WTC11 (cell line): ENCODE measurements at regions not wholly inside any gene's neighbourhood (a gene's known extent, or its start where the extent isn't known, plus 50 kb on each side); places are given as distances from the start of the nearest gene placed in this dataset.

ENCODE experiments used
- ATAC-seq: fragments of 200-7000 bp; cut with Tn5 transposase; 2 replicates; pipeline ENCODE4 v1.10.0; 2021; ENCODE audit warnings: mild to moderate bottlenecking, moderate library complexity
- CTCF ChIA-PET: fragments of 300-600 bp; sonication (Branson Sonifier 250); formaldehyde crosslinking; loops from one replicate; lab custom pipeline; 2021; ENCODE audit warnings: antibody characterized with exemption; lab: Charles Lee
- POLR2A ChIA-PET: fragments of 350-600 bp; sonication (Branson Sonifier 250); formaldehyde crosslinking; loops from one replicate; lab custom pipeline; 2021; ENCODE audit warnings: antibody characterized with exemption; lab: Charles Lee
- DNase-seq: peaks from one replicate; pipeline ENCODE4 v3.0.0; 2021; ENCODE audit warnings: low spot score
- H3K27ac Mint-ChIP-seq: 2 replicates; pipeline ENCODE4 v1.8.0; 2021; ENCODE audit warnings: mixed read lengths
- H3K27me3 Mint-ChIP-seq: 2 replicates; pipeline ENCODE4 v1.8.0; 2021; ENCODE audit warnings: low read depth, mild to moderate bottlenecking, moderate library complexity, mixed read lengths
- H3K36me3 Mint-ChIP-seq: 2 replicates; pipeline ENCODE4 v1.8.0; 2021; ENCODE audit warnings: mixed read lengths
- H3K4me1 Mint-ChIP-seq: 2 replicates; pipeline ENCODE4 v1.8.0; 2022; ENCODE audit warnings: mixed read lengths
- H3K4me3 Mint-ChIP-seq: 2 replicates; pipeline ENCODE4 v1.8.0; 2021; ENCODE audit warnings: mild to moderate bottlenecking, moderate library complexity, mixed read lengths
- H3K9me3 Mint-ChIP-seq: 2 replicates; pipeline ENCODE4 v1.8.0; 2021; ENCODE audit warnings: mixed read lengths
- ARID4B ChIP-seq: sonication (generic); formaldehyde crosslinking; IDR thresholded peaks from 2 replicates; pipeline ENCODE4 v1.8.0; 2023; ENCODE audit warnings: missing genetic modification reagents, mild to moderate bottlenecking, borderline replicate concordance
- CBFB ChIP-seq: sonication (generic); formaldehyde crosslinking; IDR thresholded peaks from 2 replicates; pipeline ENCODE4 v1.8.1; 2022; ENCODE audit warnings: mild to moderate bottlenecking, low read depth, missing genetic modification reagents
- CREB1 ChIP-seq: sonication (generic); formaldehyde crosslinking; IDR thresholded peaks from 2 replicates; pipeline ENCODE4 v1.8.0; 2023; ENCODE audit warnings: mild to moderate bottlenecking, missing genetic modification reagents
- FOXJ3 ChIP-seq: sonication (generic); formaldehyde crosslinking; IDR thresholded peaks from 2 replicates; pipeline ENCODE4 v1.9.0; 2021; ENCODE audit warnings: missing genetic modification reagents, mild to moderate bottlenecking, borderline replicate concordance
- FOXP4 ChIP-seq: sonication (generic); formaldehyde crosslinking; IDR thresholded peaks from 2 replicates; pipeline ENCODE4 v1.8.0; 2022; ENCODE audit warnings: mild to moderate bottlenecking, missing genetic modification reagents
- GTF2I ChIP-seq: fragments of 250-450 bp; sonication (Bioruptor Pico); conservative IDR thresholded peaks from 2 replicates; pipeline ENCODE4 v1.4.0; 2021; ENCODE audit warnings: mild to moderate bottlenecking
- IRF2 ChIP-seq: sonication (generic); formaldehyde crosslinking; IDR thresholded peaks from 2 replicates; pipeline ENCODE4 v1.8.0; 2022; ENCODE audit warnings: low read depth, missing genetic modification reagents, borderline replicate concordance
- KAT7 ChIP-seq: sonication (generic); formaldehyde crosslinking; IDR thresholded peaks from 2 replicates; pipeline ENCODE4 v1.8.1; 2023; ENCODE audit warnings: missing genetic modification reagents, mild to moderate bottlenecking, borderline replicate concordance
- NFYB ChIP-seq: sonication (generic); formaldehyde crosslinking; conservative IDR thresholded peaks from 2 replicates; pipeline ENCODE4 v1.8.0; 2022; ENCODE audit warnings: low read depth, missing genetic modification reagents
- NR3C1 ChIP-seq: sonication (generic); formaldehyde crosslinking; conservative IDR thresholded peaks from 2 replicates; pipeline ENCODE4 v1.8.1; 2023; ENCODE audit warnings: low read depth, mild to moderate bottlenecking, missing genetic modification reagents
- RORB ChIP-seq: fragments of 250-450 bp; sonication (Bioruptor Pico); IDR thresholded peaks from 2 replicates; pipeline ENCODE4 v1.9.0; 2021; ENCODE audit warnings: mild to moderate bottlenecking
- TCF7 ChIP-seq: sonication (generic); formaldehyde crosslinking; IDR thresholded peaks from 2 replicates; pipeline ENCODE4 v1.8.0; 2022; ENCODE audit warnings: mild to moderate bottlenecking, low read depth, missing genetic modification reagents, moderate library complexity
- TEAD1 ChIP-seq: sonication (generic); formaldehyde crosslinking; IDR thresholded peaks from 2 replicates; pipeline ENCODE4 v1.8.0; 2022; ENCODE audit warnings: mild to moderate bottlenecking, missing genetic modification reagents
- ZBTB43 ChIP-seq: sonication (generic); formaldehyde crosslinking; IDR thresholded peaks from 2 replicates; pipeline ENCODE4 v1.8.1; 2023; ENCODE audit warnings: mild to moderate bottlenecking, missing genetic modification reagents
- ZMAT4 ChIP-seq: fragments of 250-450 bp; sonication (Bioruptor Pico); IDR thresholded peaks from 2 replicates; pipeline ENCODE4 v1.9.0; 2021; ENCODE audit warnings: mild to moderate bottlenecking
- ZNF138 ChIP-seq: sonication (generic); formaldehyde crosslinking; conservative IDR thresholded peaks from 2 replicates; pipeline ENCODE4 v1.8.1; 2022; ENCODE audit warnings: mild to moderate bottlenecking, moderate library complexity, missing genetic modification reagents
- ZNF317 ChIP-seq: sonication (generic); formaldehyde crosslinking; IDR thresholded peaks from 2 replicates; pipeline ENCODE4 v1.8.1; 2023; ENCODE audit warnings: low read depth, mild to moderate bottlenecking, moderate library complexity, missing genetic modification reagents, borderline replicate concordance
- ZNF416 ChIP-seq: fragments of 250-450 bp; sonication (Bioruptor Pico); IDR thresholded peaks from 2 replicates; pipeline ENCODE4 v1.9.0; 2021; ENCODE audit warnings: mild to moderate bottlenecking, inconsistent platforms
- ZNF423 ChIP-seq: fragments of 250-450 bp; sonication (Bioruptor Pico); IDR thresholded peaks from 2 replicates; pipeline ENCODE4 v2.1.2; 2022; ENCODE audit warnings: mild to moderate bottlenecking, moderate library complexity
- ZNF671 ChIP-seq: fragments of 250-450 bp; sonication (Bioruptor Pico); IDR thresholded peaks from 2 replicates; pipeline ENCODE4 v1.8.0; 2021; ENCODE audit warnings: mild to moderate bottlenecking
- TF ChIP-seq, protein P1 (sequence below): sonication (generic); formaldehyde crosslinking; IDR thresholded peaks from 2 replicates; pipeline ENCODE4 v1.8.1; 2022; ENCODE audit warnings: mild to moderate bottlenecking, missing genetic modification reagents, moderate library complexity, borderline replicate concordance
- TF ChIP-seq, protein P2 (sequence below): sonication (generic); formaldehyde crosslinking; IDR thresholded peaks from 2 replicates; pipeline ENCODE4 v1.8.0; 2023; ENCODE audit warnings: mild to moderate bottlenecking, missing genetic modification reagents
- TF ChIP-seq, protein P3 (sequence below): sonication (generic); formaldehyde crosslinking; IDR thresholded peaks from 2 replicates; pipeline ENCODE4 v1.8.0; 2022; ENCODE audit warnings: mild to moderate bottlenecking, missing genetic modification reagents

GRCh38 chr3:160126051-160126450, 99.2 kb upstream of the C3orf80 start:
- peaks cover 3% of the 10 kb centered on the region for H3K9me3 Mint-ChIP-seq
- POLR2A ChIA-PET: no interaction called here
- DNase-seq: no peak
- no peaks in the 10 kb centered on the region for H3K36me3 Mint-ChIP-seq
- peaks cover 8% of the 10 kb centered on the region for H3K4me1 Mint-ChIP-seq
- H3K27ac Mint-ChIP-seq: no peak overlapping the region
- no peak overlapping the region for H3K4me3 Mint-ChIP-seq
- TF ChIP-seq ZNF671 (CRISPR knock-in tag): no peak
- no peak for TF ChIP-seq ZBTB43 (CRISPR knock-in tag)
- TF ChIP-seq, protein P1, sequence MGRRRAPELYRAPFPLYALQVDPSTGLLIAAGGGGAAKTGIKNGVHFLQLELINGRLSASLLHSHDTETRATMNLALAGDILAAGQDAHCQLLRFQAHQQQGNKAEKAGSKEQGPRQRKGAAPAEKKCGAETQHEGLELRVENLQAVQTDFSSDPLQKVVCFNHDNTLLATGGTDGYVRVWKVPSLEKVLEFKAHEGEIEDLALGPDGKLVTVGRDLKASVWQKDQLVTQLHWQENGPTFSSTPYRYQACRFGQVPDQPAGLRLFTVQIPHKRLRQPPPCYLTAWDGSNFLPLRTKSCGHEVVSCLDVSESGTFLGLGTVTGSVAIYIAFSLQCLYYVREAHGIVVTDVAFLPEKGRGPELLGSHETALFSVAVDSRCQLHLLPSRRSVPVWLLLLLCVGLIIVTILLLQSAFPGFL (CRISPR knock-in tag): no peak
- no peak for TF ChIP-seq NFYB (CRISPR knock-in tag)
- TF ChIP-seq TEAD1: no peak
- no peak for TF ChIP-seq ZNF423 (CRISPR knock-in tag)
- TF ChIP-seq CBFB (CRISPR knock-in tag): no peak
- TF ChIP-seq, protein P2, sequence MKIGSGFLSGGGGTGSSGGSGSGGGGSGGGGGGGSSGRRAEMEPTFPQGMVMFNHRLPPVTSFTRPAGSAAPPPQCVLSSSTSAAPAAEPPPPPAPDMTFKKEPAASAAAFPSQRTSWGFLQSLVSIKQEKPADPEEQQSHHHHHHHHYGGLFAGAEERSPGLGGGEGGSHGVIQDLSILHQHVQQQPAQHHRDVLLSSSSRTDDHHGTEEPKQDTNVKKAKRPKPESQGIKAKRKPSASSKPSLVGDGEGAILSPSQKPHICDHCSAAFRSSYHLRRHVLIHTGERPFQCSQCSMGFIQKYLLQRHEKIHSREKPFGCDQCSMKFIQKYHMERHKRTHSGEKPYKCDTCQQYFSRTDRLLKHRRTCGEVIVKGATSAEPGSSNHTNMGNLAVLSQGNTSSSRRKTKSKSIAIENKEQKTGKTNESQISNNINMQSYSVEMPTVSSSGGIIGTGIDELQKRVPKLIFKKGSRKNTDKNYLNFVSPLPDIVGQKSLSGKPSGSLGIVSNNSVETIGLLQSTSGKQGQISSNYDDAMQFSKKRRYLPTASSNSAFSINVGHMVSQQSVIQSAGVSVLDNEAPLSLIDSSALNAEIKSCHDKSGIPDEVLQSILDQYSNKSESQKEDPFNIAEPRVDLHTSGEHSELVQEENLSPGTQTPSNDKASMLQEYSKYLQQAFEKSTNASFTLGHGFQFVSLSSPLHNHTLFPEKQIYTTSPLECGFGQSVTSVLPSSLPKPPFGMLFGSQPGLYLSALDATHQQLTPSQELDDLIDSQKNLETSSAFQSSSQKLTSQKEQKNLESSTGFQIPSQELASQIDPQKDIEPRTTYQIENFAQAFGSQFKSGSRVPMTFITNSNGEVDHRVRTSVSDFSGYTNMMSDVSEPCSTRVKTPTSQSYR (CRISPR knock-in tag): no peak
- TF ChIP-seq ARID4B (CRISPR knock-in tag): no peak
- TF ChIP-seq ZNF317: no peak
- no peak for TF ChIP-seq ZNF138 (CRISPR knock-in tag)
- TF ChIP-seq RORB (CRISPR knock-in tag): no peak
- no peak for TF ChIP-seq ZMAT4
- no peak for TF ChIP-seq FOXJ3 (CRISPR knock-in tag)
- TF ChIP-seq ZNF416 (CRISPR knock-in tag): no peak
- TF ChIP-seq TCF7: no peak
- TF ChIP-seq, all 79 proteins: peak for 0
- CTCF ChIA-PET: interaction anchor here (1.0 kb wide), 1 partner anchor 93 kb away, joined by 3 read pairs; no protein-coding TSS in a partner anchor
- no peaks in the 10 kb centered on the region for H3K27me3 Mint-ChIP-seq
- ATAC-seq: no peak

DNA sequence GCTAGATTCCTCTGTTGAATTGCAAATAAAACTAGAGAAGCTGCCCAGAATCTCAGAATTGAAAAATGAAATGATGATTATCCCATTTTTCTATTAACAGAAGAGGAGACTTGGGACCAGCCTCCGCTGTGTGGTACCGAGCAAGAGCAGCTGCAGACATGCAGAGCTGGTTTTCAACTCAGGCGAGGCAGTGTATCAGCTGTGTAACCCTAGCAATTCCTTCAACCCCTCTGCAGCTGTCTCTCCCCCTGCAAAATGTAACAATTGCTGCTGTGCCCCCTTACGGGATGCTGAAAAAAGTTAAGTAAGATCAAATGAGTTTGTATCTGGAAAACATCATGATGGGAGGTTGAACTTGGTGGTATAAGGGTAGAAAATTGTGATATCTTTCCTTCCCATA, 98.5 kb upstream of the C3orf80 start:
- no peak overlapping the region for H3K4me3 Mint-ChIP-seq
- CTCF ChIA-PET: interaction anchor here (1.0 kb wide), 1 partner anchor 94 kb away, joined by 3 read pairs; no protein-coding TSS in a partner anchor
- peaks cover 8% of the 10 kb centered on the region for H3K4me1 Mint-ChIP-seq
- H3K36me3 Mint-ChIP-seq: no peaks in the 10 kb centered on the region
- DNase-seq: no peak
- no peaks in the 10 kb centered on the region for H3K27me3 Mint-ChIP-seq
- H3K9me3 Mint-ChIP-seq: no peaks in the 10 kb centered on the region
- POLR2A ChIA-PET: no interaction called here
- H3K27ac Mint-ChIP-seq: no peak overlapping the region
- no peak for ATAC-seq
- no peak for TF ChIP-seq IRF2
- no peak for TF ChIP-seq KAT7
- TF ChIP-seq TCF7: no peak
- TF ChIP-seq, protein P3, sequence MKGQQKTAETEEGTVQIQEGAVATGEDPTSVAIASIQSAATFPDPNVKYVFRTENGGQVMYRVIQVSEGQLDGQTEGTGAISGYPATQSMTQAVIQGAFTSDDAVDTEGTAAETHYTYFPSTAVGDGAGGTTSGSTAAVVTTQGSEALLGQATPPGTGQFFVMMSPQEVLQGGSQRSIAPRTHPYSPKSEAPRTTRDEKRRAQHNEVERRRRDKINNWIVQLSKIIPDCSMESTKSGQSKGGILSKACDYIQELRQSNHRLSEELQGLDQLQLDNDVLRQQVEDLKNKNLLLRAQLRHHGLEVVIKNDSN (CRISPR knock-in tag): no peak
- TF ChIP-seq NR3C1 (CRISPR knock-in tag): no peak
- no peak for TF ChIP-seq CREB1
- TF ChIP-seq GTF2I: no peak
- TF ChIP-seq FOXP4: no peak
